ENCODE measurements at regions not wholly inside any gene's neighbourhood (a gene's known extent, or its start where the extent isn't known, plus 50 kb on each side); places are given as distances from the start of the nearest gene placed in this dataset.

DNA sequence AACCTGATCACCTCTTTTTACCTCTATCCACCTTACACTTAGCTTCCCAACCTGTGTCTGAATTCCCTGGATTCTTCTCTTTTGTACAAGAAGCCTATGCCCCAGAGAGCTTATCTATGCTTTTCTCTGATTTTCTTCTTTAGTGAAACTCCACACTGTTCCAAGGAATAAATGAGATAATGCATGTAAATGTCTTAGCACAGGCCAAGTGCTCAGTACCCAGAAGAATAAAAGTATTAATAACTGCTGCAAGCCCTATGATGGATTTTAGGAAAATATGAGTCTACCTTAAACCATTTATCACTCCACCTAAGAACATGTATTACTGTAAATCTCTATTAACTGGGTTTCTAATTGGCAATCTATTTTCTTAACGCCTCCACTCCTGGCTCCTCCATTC, 168.5 kb upstream of the TNC start:
- Histone ChIP-seq H3K36me3 (ENCODE audit: insufficient read depth, low read length) (no peaks in the 10 kb centered on the region), H3K27me3 (ENCODE audit: insufficient read depth, low read length) (no peaks in the 10 kb centered on the region), H3K9ac (ENCODE audit: low read depth, low read length) (no peak overlapping the region), H3K9me3 (ENCODE audit: insufficient read depth, low read depth, low read length) (no peaks in the 10 kb centered on the region), H3K27ac (ENCODE audit: low read depth, low read length) (no peak overlapping the region), H3K4me1 (ENCODE audit: insufficient read depth, low read length) (peaks cover 3% of the 10 kb centered on the region; the same call in 1 of the 2 replicates), H3K4me3 (ENCODE audit: low read length) (no peak overlapping the region)
- 94% methylated on average over 1 of the region's 1 CpG for WGBS

DNA sequence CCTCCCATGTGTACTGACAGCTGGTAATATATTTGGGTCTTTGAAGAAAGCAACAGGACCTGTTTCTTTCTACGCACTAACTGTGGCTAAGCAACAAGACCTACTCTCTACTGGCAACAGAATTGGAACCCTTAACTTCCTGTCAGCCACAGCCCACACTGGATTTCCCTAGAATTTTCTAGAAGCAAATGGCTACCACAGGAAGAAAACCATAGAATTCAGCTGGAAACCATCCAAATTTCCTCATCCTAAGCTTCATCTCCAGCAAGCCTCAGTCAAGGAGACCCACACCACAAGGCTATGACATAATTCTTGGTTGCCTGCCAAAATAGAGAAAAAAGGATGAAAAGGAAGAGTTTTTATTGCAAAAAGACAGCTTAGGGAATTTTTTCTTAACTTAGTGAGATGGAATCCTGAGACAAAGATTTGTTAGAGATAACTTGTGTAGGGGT, 171.8 kb upstream of the TNC start:
- no peaks in the 10 kb centered on the region for H3K27me3 ChIP-seq (ENCODE audit: insufficient read depth, low read length)
- no peak overlapping the region for H3K4me3 ChIP-seq (ENCODE audit: low read length)
- H3K4me1 ChIP-seq (ENCODE audit: insufficient read depth, low read length), result peaks cover 5% of the 10 kb centered on the region; the same call in 1 of the 2 replicates
- no peak overlapping the region for H3K9ac ChIP-seq (ENCODE audit: low read depth, low read length)
- H3K27ac ChIP-seq (ENCODE audit: low read depth, low read length), result no peak overlapping the region
- no peaks in the 10 kb centered on the region for H3K36me3 ChIP-seq (ENCODE audit: insufficient read depth, low read length)
- H3K9me3 ChIP-seq (ENCODE audit: insufficient read depth, low read depth, low read length), result no peaks in the 10 kb centered on the region
- WGBS, result 95% methylated on average over 1 of the region's 1 CpG

DNA sequence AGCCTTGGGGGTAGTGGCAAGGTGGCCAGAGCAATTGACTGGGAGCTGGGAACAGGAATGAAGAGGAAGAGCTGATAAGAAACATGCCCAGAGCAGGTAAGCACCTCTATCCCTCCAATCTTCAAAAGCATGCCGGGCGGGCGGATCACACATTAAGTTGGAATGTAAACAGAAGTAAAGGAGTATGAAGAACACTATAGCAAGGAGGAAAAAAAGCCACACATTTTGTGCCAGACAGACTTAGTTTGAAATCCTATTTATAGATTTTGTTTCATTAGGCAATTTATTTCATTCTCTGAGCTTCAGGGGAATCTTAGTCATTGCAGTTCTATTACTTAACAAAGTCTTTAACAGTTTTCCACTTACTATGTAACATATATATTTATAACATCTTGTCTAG, 173.9 kb upstream of the TNC start:
- Histone ChIP-seq H3K9ac (ENCODE audit: low read depth, low read length) (no peak overlapping the region), H3K27me3 (ENCODE audit: insufficient read depth, low read length) (no peaks in the 10 kb centered on the region), H3K9me3 (ENCODE audit: insufficient read depth, low read depth, low read length) (no peaks in the 10 kb centered on the region), H3K36me3 (ENCODE audit: insufficient read depth, low read length) (no peaks in the 10 kb centered on the region), H3K27ac (ENCODE audit: low read depth, low read length) (no peak overlapping the region), H3K4me3 (ENCODE audit: low read length) (no peak overlapping the region), H3K4me1 (ENCODE audit: insufficient read depth, low read length) (peaks cover 7% of the 10 kb centered on the region)
- 84% methylated on average over 3 of the region's 3 CpGs for WGBS

DNA sequence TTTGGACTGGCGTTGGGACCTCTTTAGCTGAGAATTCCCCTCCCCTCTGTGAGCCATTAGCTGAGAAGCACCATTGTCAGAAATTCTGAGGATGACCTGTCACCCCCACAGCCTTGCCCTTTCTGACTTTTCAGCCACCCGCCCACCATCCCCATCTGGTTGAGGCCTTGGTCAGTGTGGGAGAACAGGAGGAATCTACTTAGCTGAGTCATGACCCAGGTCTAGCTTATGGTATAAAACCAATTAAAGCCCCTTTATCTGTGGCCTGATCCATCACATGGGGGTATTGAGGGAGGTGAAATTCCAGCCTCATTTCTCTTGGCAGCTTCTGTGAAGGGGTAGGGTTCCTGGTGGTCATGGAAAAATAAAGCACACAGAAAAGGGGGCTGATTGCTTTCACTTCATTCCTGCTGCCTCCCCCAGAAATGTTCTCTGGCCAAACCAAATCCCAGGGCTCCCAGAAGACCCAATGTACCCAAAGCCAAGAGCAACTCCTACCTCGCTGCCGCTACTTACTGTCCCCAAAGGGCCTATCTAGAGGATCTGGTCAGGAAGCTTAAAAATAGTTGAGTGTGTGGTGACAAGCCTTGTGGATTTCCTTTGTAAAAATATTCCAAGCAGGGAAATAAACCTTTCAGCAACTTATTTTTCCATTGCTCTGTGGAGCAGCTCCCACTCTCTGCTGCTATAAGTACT, 174.8 kb upstream of the TNC start:
- WGBS, result 89% methylated on average over 4 of the region's 4 CpGs
- Histone ChIP-seq H3K4me1 (ENCODE audit: insufficient read depth, low read length) (peaks cover 13% of the 10 kb centered on the region), H3K27ac (ENCODE audit: low read depth, low read length) (no peak overlapping the region), H3K36me3 (ENCODE audit: insufficient read depth, low read length) (no peaks in the 10 kb centered on the region), H3K9ac (ENCODE audit: low read depth, low read length) (no peak overlapping the region), H3K4me3 (ENCODE audit: low read length) (no peak overlapping the region), H3K27me3 (ENCODE audit: insufficient read depth, low read length) (no peaks in the 10 kb centered on the region), H3K9me3 (ENCODE audit: insufficient read depth, low read depth, low read length) (no peaks in the 10 kb centered on the region)

DNA sequence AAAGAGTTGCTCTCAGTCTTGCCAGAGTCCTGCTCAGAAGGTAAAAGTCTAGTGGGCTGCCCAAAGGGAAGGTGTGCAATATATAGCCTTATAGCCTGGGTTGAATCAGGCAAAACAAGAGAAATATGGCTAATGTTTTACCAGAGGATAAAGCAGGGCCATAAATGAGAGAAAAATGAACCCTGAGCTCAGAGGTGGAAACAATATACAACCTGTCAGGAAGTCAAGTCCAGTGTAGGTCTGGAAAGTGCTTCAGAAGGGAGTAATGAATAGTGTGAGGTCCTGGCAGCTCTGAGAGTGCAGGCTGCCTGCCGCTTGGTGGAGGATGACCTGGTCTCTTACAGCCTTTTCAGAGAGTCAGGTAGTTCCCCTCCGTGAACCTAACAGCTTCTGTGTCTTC, 177.8 kb upstream of the TNC start:
- WGBS, result 98% methylated on average over 2 of the region's 2 CpGs
- Histone ChIP-seq H3K9me3 (ENCODE audit: insufficient read depth, low read depth, low read length) (no peaks in the 10 kb centered on the region), H3K4me3 (ENCODE audit: low read length) (no peak overlapping the region), H3K36me3 (ENCODE audit: insufficient read depth, low read length) (no peaks in the 10 kb centered on the region), H3K27ac (ENCODE audit: low read depth, low read length) (no peak overlapping the region), H3K4me1 (ENCODE audit: insufficient read depth, low read length) (peaks cover 13% of the 10 kb centered on the region), H3K9ac (ENCODE audit: low read depth, low read length) (no peak overlapping the region), H3K27me3 (ENCODE audit: insufficient read depth, low read length) (no peaks in the 10 kb centered on the region)

DNA sequence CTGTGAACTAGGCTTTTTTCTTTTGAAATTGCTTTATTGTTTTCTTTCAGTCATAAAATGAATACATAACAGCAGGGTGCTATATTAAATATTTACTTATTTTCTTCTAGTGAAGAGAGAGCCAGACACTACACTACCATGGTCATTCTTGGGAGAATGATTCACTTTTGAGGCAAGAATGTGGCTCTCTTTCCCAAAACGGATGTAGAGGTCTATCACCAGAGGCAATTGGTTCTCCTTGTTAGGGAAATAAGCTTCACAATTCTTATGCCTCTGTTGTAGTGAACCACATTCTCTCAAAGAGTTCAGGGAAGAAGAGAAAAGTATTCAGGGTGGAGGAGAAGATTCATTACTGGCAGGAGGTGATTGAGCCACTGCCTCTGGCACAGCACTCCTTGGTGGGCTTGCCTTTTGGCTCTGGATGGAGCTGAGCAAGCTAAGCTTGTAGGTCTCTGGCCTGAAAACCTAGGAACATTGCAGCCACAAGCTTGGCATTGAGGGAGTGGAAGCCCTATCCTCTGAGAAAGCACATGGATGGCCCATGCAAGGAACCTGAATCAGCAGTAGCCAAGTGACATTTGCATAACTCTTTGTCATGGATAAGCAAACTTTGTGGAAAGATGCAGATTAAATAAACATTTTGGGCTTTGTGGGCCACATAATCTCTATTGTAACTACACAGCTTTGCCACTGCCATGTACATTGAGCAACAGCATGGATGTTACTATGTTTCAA, 179.0 kb upstream of the TNC start:
- no peaks in the 10 kb centered on the region for H3K9me3 ChIP-seq (ENCODE audit: insufficient read depth, low read depth, low read length)
- peak overlapping the region; percentile 7; the same call in 1 of the 2 replicates for H3K27ac ChIP-seq (ENCODE audit: low read depth, low read length)
- no peaks in the 10 kb centered on the region for H3K36me3 ChIP-seq (ENCODE audit: insufficient read depth, low read length)
- peaks cover 11% of the 10 kb centered on the region for H3K4me1 ChIP-seq (ENCODE audit: insufficient read depth, low read length)
- H3K9ac ChIP-seq (ENCODE audit: low read depth, low read length), result no peak overlapping the region
- H3K4me3 ChIP-seq (ENCODE audit: low read length), result no peak overlapping the region
- no peaks in the 10 kb centered on the region for H3K27me3 ChIP-seq (ENCODE audit: insufficient read depth, low read length)
- WGBS, result 50% methylated on average over 1 of the region's 1 CpG

DNA sequence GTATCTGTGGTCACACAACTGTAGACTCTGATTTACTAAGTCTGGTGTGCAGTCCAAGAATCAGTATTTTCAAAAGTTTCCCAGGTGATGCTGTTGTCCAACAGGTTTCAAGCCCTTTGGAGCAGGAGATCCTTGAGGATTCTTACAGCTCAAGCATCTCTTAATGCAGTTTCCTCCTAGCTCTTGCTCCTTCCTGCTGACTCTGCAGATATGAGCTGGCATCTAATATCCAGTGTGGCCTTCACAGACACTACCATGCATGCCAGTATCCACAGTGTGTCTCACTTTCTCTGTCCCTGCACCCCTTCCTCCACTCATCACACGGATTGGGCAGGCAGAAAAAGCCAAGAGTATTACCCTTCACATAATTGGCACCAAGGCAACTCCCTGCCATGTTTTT, 182.2 kb upstream of the TNC start:
- 88% methylated on average over 1 of the region's 1 CpG for WGBS
- Histone ChIP-seq H3K4me3 (ENCODE audit: low read length) (no peak overlapping the region), H3K9ac (ENCODE audit: low read depth, low read length) (no peak overlapping the region), H3K27ac (ENCODE audit: low read depth, low read length) (no peak overlapping the region), H3K27me3 (ENCODE audit: insufficient read depth, low read length) (no peaks in the 10 kb centered on the region), H3K4me1 (ENCODE audit: insufficient read depth, low read length) (peaks cover 8% of the 10 kb centered on the region; the same call in 1 of the 2 replicates), H3K9me3 (ENCODE audit: insufficient read depth, low read depth, low read length) (no peaks in the 10 kb centered on the region), H3K36me3 (ENCODE audit: insufficient read depth, low read length) (no peaks in the 10 kb centered on the region)

DNA sequence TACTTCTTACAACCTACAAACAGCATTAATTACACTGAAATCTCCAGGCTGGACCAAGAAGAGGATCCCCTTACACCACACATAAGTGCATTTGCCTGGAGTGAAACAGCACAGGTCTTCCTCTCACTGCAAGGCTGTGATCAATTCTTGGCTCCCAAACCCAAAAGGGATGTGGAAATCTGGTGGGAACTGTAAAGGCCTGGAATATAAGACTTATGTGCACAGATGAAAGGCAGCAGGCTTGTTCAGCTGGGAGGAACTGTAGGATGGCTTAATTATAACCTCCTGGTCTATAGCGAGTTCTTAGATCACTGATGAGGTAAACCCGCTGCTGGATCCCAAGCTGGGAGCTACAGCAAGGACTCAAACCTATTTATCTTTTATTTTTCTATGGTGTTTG, 182.9 kb upstream of the TNC start:
- H3K9ac ChIP-seq (ENCODE audit: low read depth, low read length), result no peak overlapping the region
- no peaks in the 10 kb centered on the region for H3K27me3 ChIP-seq (ENCODE audit: insufficient read depth, low read length)
- no peak overlapping the region for H3K27ac ChIP-seq (ENCODE audit: low read depth, low read length)
- no peaks in the 10 kb centered on the region for H3K9me3 ChIP-seq (ENCODE audit: insufficient read depth, low read depth, low read length)
- H3K4me1 ChIP-seq (ENCODE audit: insufficient read depth, low read length), result peaks cover 8% of the 10 kb centered on the region; the same call in 1 of the 2 replicates
- no peaks in the 10 kb centered on the region for H3K36me3 ChIP-seq (ENCODE audit: insufficient read depth, low read length)
- H3K4me3 ChIP-seq (ENCODE audit: low read length), result no peak overlapping the region
- WGBS, result 94% methylated on average over 2 of the region's 2 CpGs

DNA sequence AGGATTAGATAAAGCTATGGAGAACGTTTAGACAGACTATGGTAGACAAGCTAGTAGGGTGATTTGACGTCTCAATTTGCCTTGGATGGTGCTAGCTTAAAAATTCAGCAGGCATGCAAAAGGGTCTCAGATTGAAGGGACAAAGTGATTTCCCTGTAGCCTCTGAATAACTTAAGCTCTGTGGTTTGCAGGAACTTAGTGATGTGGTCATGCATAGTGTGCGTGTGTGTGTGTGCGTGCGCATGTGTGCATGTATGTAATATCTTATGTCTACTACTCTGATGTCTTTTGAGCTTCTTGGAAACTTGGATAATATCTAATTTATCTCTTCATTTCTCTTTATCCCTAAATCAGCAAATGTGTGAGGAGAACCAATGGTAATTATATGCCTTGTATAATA, 183.6 kb upstream of the TNC start:
- Histone ChIP-seq H3K9ac (ENCODE audit: low read depth, low read length) (no peak overlapping the region), H3K27me3 (ENCODE audit: insufficient read depth, low read length) (no peaks in the 10 kb centered on the region), H3K36me3 (ENCODE audit: insufficient read depth, low read length) (no peaks in the 10 kb centered on the region), H3K27ac (ENCODE audit: low read depth, low read length) (no peak overlapping the region), H3K4me1 (ENCODE audit: insufficient read depth, low read length) (peaks cover 8% of the 10 kb centered on the region; the same call in 1 of the 2 replicates), H3K4me3 (ENCODE audit: low read length) (no peak overlapping the region), H3K9me3 (ENCODE audit: insufficient read depth, low read depth, low read length) (no peaks in the 10 kb centered on the region)
- WGBS, result 93% methylated on average over 5 of the region's 5 CpGs

DNA sequence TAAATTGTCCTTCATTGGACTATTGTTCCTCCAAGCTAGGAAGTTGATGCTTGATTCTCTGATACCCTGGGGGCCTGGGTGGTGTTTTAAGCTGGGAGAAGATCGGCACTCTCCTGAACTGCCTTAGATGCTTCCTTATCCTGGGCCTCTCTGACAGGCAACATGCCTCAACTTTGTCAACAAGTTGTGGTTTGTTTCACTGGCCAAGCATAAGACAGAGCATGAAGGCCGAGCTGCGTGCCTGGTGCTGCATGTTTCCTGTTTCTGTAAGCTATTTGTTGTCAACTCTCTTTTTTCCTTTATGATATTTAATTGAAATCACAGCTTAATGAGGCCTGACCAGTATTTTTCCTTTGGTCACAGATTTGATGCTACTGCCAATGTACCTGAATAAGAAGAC, 187.6 kb upstream of the TNC start:
- Histone ChIP-seq H3K9me3 (ENCODE audit: insufficient read depth, low read depth, low read length) (no peaks in the 10 kb centered on the region), H3K27me3 (ENCODE audit: insufficient read depth, low read length) (no peaks in the 10 kb centered on the region), H3K36me3 (ENCODE audit: insufficient read depth, low read length) (no peaks in the 10 kb centered on the region), H3K27ac (ENCODE audit: low read depth, low read length) (no peak overlapping the region), H3K9ac (ENCODE audit: low read depth, low read length) (no peak overlapping the region), H3K4me1 (ENCODE audit: insufficient read depth, low read length) (no peaks in the 10 kb centered on the region), H3K4me3 (ENCODE audit: low read length) (no peak overlapping the region)
- 76% methylated on average over 3 of the region's 3 CpGs for WGBS

DNA sequence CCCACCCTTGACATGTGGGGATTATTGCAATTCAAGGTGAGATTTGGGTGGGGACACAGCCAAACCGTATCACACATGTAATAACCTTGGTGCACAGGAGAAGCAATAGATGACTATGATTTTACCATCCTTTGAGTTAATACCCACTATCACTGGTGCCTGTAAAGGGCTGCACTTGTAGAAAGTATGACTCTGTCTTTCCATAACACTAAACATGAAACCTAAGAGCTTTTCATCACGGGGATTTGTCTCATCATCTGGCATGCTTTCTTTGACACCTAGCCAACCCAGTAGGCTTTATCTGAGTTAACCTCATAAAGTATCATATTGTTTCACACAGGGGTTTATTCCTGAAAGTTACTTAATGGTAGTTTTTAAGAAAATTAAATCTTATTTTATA, 188.9 kb upstream of the TNC start:
- no peaks in the 10 kb centered on the region for H3K27me3 ChIP-seq (ENCODE audit: insufficient read depth, low read length)
- no peak overlapping the region for H3K9ac ChIP-seq (ENCODE audit: low read depth, low read length)
- H3K27ac ChIP-seq (ENCODE audit: low read depth, low read length), result no peak overlapping the region
- no peaks in the 10 kb centered on the region for H3K36me3 ChIP-seq (ENCODE audit: insufficient read depth, low read length)
- 97% methylated on average over 2 of the region's 2 CpGs for WGBS
- no peaks in the 10 kb centered on the region for H3K4me1 ChIP-seq (ENCODE audit: insufficient read depth, low read length)
- H3K4me3 ChIP-seq (ENCODE audit: low read length), result no peak overlapping the region
- no peaks in the 10 kb centered on the region for H3K9me3 ChIP-seq (ENCODE audit: insufficient read depth, low read depth, low read length)
